DMS 273 (cell line): ENCODE measurements at regions not wholly inside any gene's neighbourhood (a gene's known extent, or its start where the extent isn't known, plus 50 kb on each side); places are given as distances from the start of the nearest gene placed in this dataset.

ENCODE experiments used
- DNase-seq: peaks from one replicate; lab custom pipeline; 2025; ENCODE audit not compliant: unreplicated experiment; lab: John Stamatoyannopoulos, UW

- DNase-seq: no peak
These were observed 59.4 kb upstream of the KHDRBS2 start for GRCh38 chr6:62345446-62345845.

GRCh38 chr6:62344850-62345249, 58.8 kb upstream of the KHDRBS2 start:
- DNase-seq: no peak

- no peak for DNase-seq
These were observed 52.5 kb upstream of the KHDRBS2 start for GRCh38 chr6:62338477-62338876.
